Stimulated activated memory B cell treated with anti-CD40 and anti-IgM and Interleukin-4, amounts not matched to agents 10 μg/mL and 1 μg/mL and 100 μg/mL, for 72 hours (primary cell): ENCODE measurements at regions not wholly inside any gene's neighbourhood (a gene's known extent, or its start where the extent isn't known, plus 50 kb on each side); places are given as distances from the start of the nearest gene placed in this dataset.
"Not testable (repeated sequence)": the region's sequence is repeated elsewhere in the genome, so short reads cannot be mapped to it uniquely, and the experiment has no call there.

Experiments used
- ATAC-seq: fragments of 150-1000 bp; cut with Tn5 transposase; 2 replicates; pipeline ENCODE4 v1.10.0; 2021
- H3K27ac Mint-ChIP-seq: one replicate; pipeline ENCODE4 v1.8.0; 2022; ENCODE audit warnings: mild to moderate bottlenecking, mixed read lengths
- H3K27me3 Mint-ChIP-seq: one replicate; pipeline ENCODE4 v1.8.0; 2022; ENCODE audit warnings: mixed read lengths
- H3K36me3 Mint-ChIP-seq: one replicate; pipeline ENCODE4 v1.8.0; 2022; ENCODE audit warnings: mixed read lengths
- H3K4me1 Mint-ChIP-seq: one replicate; pipeline ENCODE4 v1.8.0; 2022; ENCODE audit warnings: mixed read lengths
- H3K4me3 Mint-ChIP-seq: one replicate; pipeline ENCODE4 v1.8.0; 2022; ENCODE audit warnings: mild to moderate bottlenecking, moderate library complexity, mixed read lengths
- H3K9me3 Mint-ChIP-seq: one replicate; pipeline ENCODE4 v1.8.0; 2022; ENCODE audit warnings: mixed read lengths

- no peaks in the 10 kb centered on the region for H3K4me1 Mint-ChIP-seq
- ATAC-seq, result no peak
- H3K9me3 Mint-ChIP-seq, result peaks cover 7% of the 10 kb centered on the region
- no peaks in the 10 kb centered on the region for H3K36me3 Mint-ChIP-seq
- H3K27ac Mint-ChIP-seq, result no peak overlapping the region
- no peak overlapping the region for H3K4me3 Mint-ChIP-seq
- no peaks in the 10 kb centered on the region for H3K27me3 Mint-ChIP-seq
Observed at GRCh38 chr1:212155219-212155618, 119.7 kb downstream of the DTL start.

GRCh38 chr1:212157252-212157651 is 121.7 kb downstream of the DTL start:
- Mint-ChIP-seq H3K4me1 (peaks cover 8% of the 10 kb centered on the region), H3K36me3 (no peaks in the 10 kb centered on the region), H3K9me3 (peaks cover 7% of the 10 kb centered on the region), H3K27me3 (no peaks in the 10 kb centered on the region), H3K4me3 (no peak overlapping the region), H3K27ac (no peak overlapping the region)
- no peak for ATAC-seq

GRCh38 chr1:212158912-212159796 is 123.6 kb downstream of the DTL start:
- no peaks in the 10 kb centered on the region for H3K27me3 Mint-ChIP-seq
- no peaks in the 10 kb centered on the region for H3K36me3 Mint-ChIP-seq
- H3K27ac Mint-ChIP-seq, result no peak overlapping the region
- H3K4me3 Mint-ChIP-seq, result no peak overlapping the region
- no peaks in the 10 kb centered on the region for H3K9me3 Mint-ChIP-seq
- peaks cover 14% of the 10 kb centered on the region for H3K4me1 Mint-ChIP-seq
- no peak for ATAC-seq

- Mint-ChIP-seq H3K9me3 (no peaks in the 10 kb centered on the region), H3K27ac (no peak overlapping the region), H3K4me1 (peaks cover 14% of the 10 kb centered on the region), H3K27me3 (no peaks in the 10 kb centered on the region), H3K4me3 (no peak overlapping the region), H3K36me3 (no peaks in the 10 kb centered on the region)
- ATAC-seq, result peak; percentile 56
Observed at GRCh38 chr1:212161231-212161781, 123.9 kb upstream of the PPP2R5A start.

GRCh38 chr1:212162635-212163034 is 122.6 kb upstream of the PPP2R5A start:
- peaks cover 14% of the 10 kb centered on the region for H3K4me1 Mint-ChIP-seq
- H3K27ac Mint-ChIP-seq, result no peak overlapping the region
- no peaks in the 10 kb centered on the region for H3K9me3 Mint-ChIP-seq
- ATAC-seq, result no peak
- no peaks in the 10 kb centered on the region for H3K27me3 Mint-ChIP-seq
- no peak overlapping the region for H3K4me3 Mint-ChIP-seq
- H3K36me3 Mint-ChIP-seq, result no peaks in the 10 kb centered on the region

GRCh38 chr1:212164095-212164872 is 120.9 kb upstream of the PPP2R5A start:
- Mint-ChIP-seq H3K4me1 (peaks cover 14% of the 10 kb centered on the region), H3K27me3 (no peaks in the 10 kb centered on the region), H3K9me3 (no peaks in the 10 kb centered on the region), H3K36me3 (no peaks in the 10 kb centered on the region), H3K27ac (no peak overlapping the region), H3K4me3 (no peak overlapping the region)
- ATAC-seq, result no peak

- Mint-ChIP-seq H3K27me3 (no peaks in the 10 kb centered on the region), H3K27ac (no peak overlapping the region), H3K9me3 (no peaks in the 10 kb centered on the region), H3K36me3 (no peaks in the 10 kb centered on the region), H3K4me1 (peaks cover 12% of the 10 kb centered on the region), H3K4me3 (no peak overlapping the region)
- no peak for ATAC-seq
Observed at GRCh38 chr1:212166244-212166643, 119.0 kb upstream of the PPP2R5A start.

- no peak overlapping the region for H3K4me3 Mint-ChIP-seq
- peaks cover 8% of the 10 kb centered on the region for H3K4me1 Mint-ChIP-seq
- H3K27ac Mint-ChIP-seq, result no peak overlapping the region
- H3K9me3 Mint-ChIP-seq, result no peaks in the 10 kb centered on the region
- no peaks in the 10 kb centered on the region for H3K36me3 Mint-ChIP-seq
- ATAC-seq, result no peak
- H3K27me3 Mint-ChIP-seq, result no peaks in the 10 kb centered on the region
Observed at GRCh38 chr1:212166644-212167043, 118.6 kb upstream of the PPP2R5A start.

GRCh38 chr1:212167098-212167497 is 118.1 kb upstream of the PPP2R5A start:
- H3K27ac Mint-ChIP-seq, result no peak overlapping the region
- ATAC-seq, result no peak
- no peaks in the 10 kb centered on the region for H3K9me3 Mint-ChIP-seq
- no peaks in the 10 kb centered on the region for H3K27me3 Mint-ChIP-seq
- peaks cover 7% of the 10 kb centered on the region for H3K4me1 Mint-ChIP-seq
- no peaks in the 10 kb centered on the region for H3K36me3 Mint-ChIP-seq
- H3K4me3 Mint-ChIP-seq, result no peak overlapping the region

GRCh38 chr1:212173567-212173966 is 111.6 kb upstream of the PPP2R5A start:
- Mint-ChIP-seq H3K27ac (no peak overlapping the region), H3K9me3 (no peaks in the 10 kb centered on the region), H3K4me3 (no peak overlapping the region), H3K27me3 (no peaks in the 10 kb centered on the region), H3K4me1 (no peaks in the 10 kb centered on the region), H3K36me3 (no peaks in the 10 kb centered on the region)
- ATAC-seq, result no peak

- H3K36me3 Mint-ChIP-seq, result not testable (repeated sequence)
Observed at GRCh38 chr1:212174295-212174694, 110.9 kb upstream of the PPP2R5A start.

GRCh38 chr1:212177542-212177941 is 107.7 kb upstream of the PPP2R5A start:
- Mint-ChIP-seq H3K9me3 (no peaks in the 10 kb centered on the region), H3K27ac (no peak overlapping the region), H3K27me3 (no peaks in the 10 kb centered on the region), H3K36me3 (no peaks in the 10 kb centered on the region), H3K4me1 (no peaks in the 10 kb centered on the region), H3K4me3 (no peak overlapping the region)
- no peak for ATAC-seq

More at GRCh38 chr1:212174295-212174694, 110.9 kb upstream of the PPP2R5A start:
- not testable (repeated sequence) for H3K27me3 Mint-ChIP-seq, H3K9me3 Mint-ChIP-seq, H3K27ac Mint-ChIP-seq, H3K4me1 Mint-ChIP-seq, ATAC-seq, H3K4me3 Mint-ChIP-seq

GRCh38 chr1:212178851-212179250 is 106.4 kb upstream of the PPP2R5A start:
- Mint-ChIP-seq H3K9me3 (no peaks in the 10 kb centered on the region), H3K36me3 (no peaks in the 10 kb centered on the region), H3K27me3 (no peaks in the 10 kb centered on the region), H3K4me3 (no peak overlapping the region), H3K27ac (no peak overlapping the region), H3K4me1 (no peaks in the 10 kb centered on the region)
- ATAC-seq, result no peak

GRCh38 chr1:212179394-212180076 is 105.7 kb upstream of the PPP2R5A start:
- Mint-ChIP-seq H3K27ac (no peak overlapping the region), H3K9me3 (no peaks in the 10 kb centered on the region), H3K27me3 (no peaks in the 10 kb centered on the region), H3K4me1 (no peaks in the 10 kb centered on the region), H3K4me3 (no peak overlapping the region), H3K36me3 (no peaks in the 10 kb centered on the region)
- ATAC-seq, result peak; percentile 45
